ENCODE measurements at regions not wholly inside any gene's neighbourhood (a gene's known extent, or its start where the extent isn't known, plus 50 kb on each side); places are given as distances from the start of the nearest gene placed in this dataset.

- DNase-seq = no peak
Observed at GRCh38 chr6:15922510-15923250, 206.2 kb upstream of the MYLIP start.

GRCh38 chr6:15921243-15921642 is 207.6 kb upstream of the MYLIP start:
- DNase-seq = no peak

- DNase-seq = no peak
Observed at GRCh38 chr6:15916581-15916980, 212.3 kb upstream of the MYLIP start.

- DNase-seq = no peak
Observed at GRCh38 chr6:15915508-15916178, 213.2 kb upstream of the MYLIP start.

GRCh38 chr6:15914553-15914952 is 214.3 kb upstream of the MYLIP start:
- DNase-seq = no peak

- no peak for DNase-seq
Observed at GRCh38 chr6:15913573-15913972, 215.3 kb upstream of the MYLIP start.

- no peak for DNase-seq
Observed at GRCh38 chr6:15912505-15913400, 216.1 kb upstream of the MYLIP start.

GRCh38 chr6:15911753-15912504 is 217.0 kb upstream of the MYLIP start:
- DNase-seq = no peak

GRCh38 chr6:15909290-15910070 is 219.4 kb upstream of the MYLIP start:
- DNase-seq = no peak

GRCh38 chr6:15908871-15909270 is 220.0 kb upstream of the MYLIP start:
- no peak for DNase-seq

- no peak for DNase-seq
Observed at GRCh38 chr6:15907914-15908518, 220.9 kb upstream of the MYLIP start.

- peak; percentile 82 for DNase-seq
Observed at GRCh38 chr6:15907220-15907913, 221.5 kb upstream of the MYLIP start.

- no peak for DNase-seq
Observed at GRCh38 chr6:15906420-15907016, 222.4 kb upstream of the MYLIP start.

- no peak for DNase-seq
Observed at GRCh38 chr6:15905488-15906419, 223.1 kb upstream of the MYLIP start.

- no peak for DNase-seq
Observed at GRCh38 chr6:15904651-15905376, 224.1 kb upstream of the MYLIP start.

- DNase-seq = peak; percentile 80
Observed at GRCh38 chr6:15901141-15902115, 227.5 kb upstream of the MYLIP start.

GRCh38 chr6:15898693-15899092 is 230.2 kb upstream of the MYLIP start:
- DNase-seq = no peak
